GM19023 (cell line): ENCODE measurements at regions not wholly inside any gene's neighbourhood (a gene's known extent, or its start where the extent isn't known, plus 50 kb on each side); places are given as distances from the start of the nearest gene placed in this dataset.
"Not testable (repeated sequence)": the region's sequence is repeated elsewhere in the genome, so short reads cannot be mapped to it uniquely, and the experiment has no call there.

Experiments used
- ATAC-seq: cut with Tn5 transposase; IDR thresholded peaks from one replicate; pipeline ENCODE4 v1.9.1; 2021; ENCODE audit warnings: mild to moderate bottlenecking, moderate library complexity; ENCODE audit not compliant: unreplicated experiment

GRCh38 chr6:28657381-28657768, 131.7 kb downstream of the GPX5 start:
- no peak for ATAC-seq

- ATAC-seq, result no peak
These were observed 132.2 kb downstream of the GPX5 start for GRCh38 chr6:28657769-28658465.

GRCh38 chr6:28658475-28659249, 133.0 kb downstream of the GPX5 start:
- ATAC-seq, result no peak

GRCh38 chr6:28659250-28659566, 133.5 kb downstream of the GPX5 start:
- ATAC-seq, result no peak

GRCh38 chr6:28661097-28661713, 135.5 kb downstream of the GPX5 start:
- no peak for ATAC-seq

- no peak for ATAC-seq
These were observed 139.3 kb downstream of the GPX5 start for GRCh38 chr6:28664870-28665396.

- ATAC-seq, result no peak
These were observed 147.7 kb downstream of the GPX5 start for GRCh38 chr6:28673417-28673786.

GRCh38 chr6:28673787-28674671, 148.3 kb downstream of the GPX5 start:
- no peak for ATAC-seq

GRCh38 chr6:28675600-28675999, 149.9 kb downstream of the GPX5 start:
- no peak for ATAC-seq

GRCh38 chr6:28682542-28682941, 156.9 kb downstream of the GPX5 start:
- no peak for ATAC-seq

GRCh38 chr6:28682956-28683685, 157.4 kb downstream of the GPX5 start:
- ATAC-seq, result not testable (repeated sequence)

- ATAC-seq, result no peak
These were observed 158.4 kb downstream of the GPX5 start for GRCh38 chr6:28683945-28684538.

- not testable (repeated sequence) for ATAC-seq
These were observed 160.3 kb downstream of the GPX5 start for GRCh38 chr6:28685960-28686359.

GRCh38 chr6:28686446-28687027, 160.9 kb downstream of the GPX5 start:
- ATAC-seq, result not testable (repeated sequence)

GRCh38 chr6:28687309-28687981, 161.8 kb downstream of the GPX5 start:
- not testable (repeated sequence) for ATAC-seq

GRCh38 chr6:28691991-28692390, 166.3 kb downstream of the GPX5 start:
- ATAC-seq, result not testable (repeated sequence)

- no peak for ATAC-seq
These were observed 167.5 kb downstream of the GPX5 start for GRCh38 chr6:28693033-28693750.

GRCh38 chr6:28693751-28694443, 168.2 kb downstream of the GPX5 start:
- no peak for ATAC-seq
